ENCODE measurements at regions not wholly inside any gene's neighbourhood (a gene's known extent, or its start where the extent isn't known, plus 50 kb on each side); places are given as distances from the start of the nearest gene placed in this dataset.

- no peak overlapping the region for H3K4me2 ChIP-seq
- no peaks in the 10 kb centered on the region; a peak in 1 of 4 replicates for H3K4me1 ChIP-seq (ENCODE audit: control insufficient read depth in 1 of 2, insufficient read depth in 2 of 2, low read depth in 1 of 2, low read length in 1 of 2)
- no peaks in the 10 kb centered on the region for H3K27me3 ChIP-seq (ENCODE audit: insufficient read depth)
- TF ChIP-seq FOXJ3 (CRISPR knock-in tag; IDR thresholded peaks at IDR 0.05) (no peak), EP300 (IDR thresholded peaks at IDR 0.05; ENCODE audit: borderline replicate concordance in 1 of 2, low read depth in 1 of 2, low read length in 1 of 2) (no peak), JUND (IDR thresholded peaks at IDR 0.05) (no peak), SMC3 (IDR thresholded peaks at IDR 0.05; ENCODE audit: low read depth, low read length) (no peak), GATA2 (CRISPR knock-in tag; IDR thresholded peaks at IDR 0.05) (no peak), FOSL2 (IDR thresholded peaks at IDR 0.05; ENCODE audit: borderline replicate concordance, low read depth) (no peak), NFIC (IDR thresholded peaks at IDR 0.05; ENCODE audit: borderline replicate concordance) (no peak)
- H4K20me1 ChIP-seq (ENCODE audit: insufficient read depth), result no peaks in the 10 kb centered on the region
- CTCF ChIA-PET, result interaction anchor here (1.4 kb wide), 1 partner anchor 144 kb away, joined by 3 read pairs; no protein-coding TSS in a partner anchor
- no peaks in the 10 kb centered on the region for H3K36me3 ChIP-seq (replicated peaks in 1 of 2; ENCODE audit: control insufficient read depth in 1 of 2, insufficient read depth in 2 of 2, low read length in 1 of 2)
- no peak for DNase-seq
- no peaks in the 10 kb centered on the region for H3K9me3 ChIP-seq
- H3K79me2 ChIP-seq (ENCODE audit: insufficient read depth), result no peaks in the 10 kb centered on the region
- 71% methylated on average over 6 of the region's 6 CpGs for WGBS (ENCODE audit: low lambda C conversion rate)
- H3K4me3 ChIP-seq (ENCODE audit: low read depth in 2 of 2, low read length in 1 of 2), result no peak overlapping the region
- POLR2A ChIA-PET, result no interaction called here
- no peaks in the 10 kb centered on the region for H3F3A ChIP-seq (replicated peaks; ENCODE audit: insufficient read depth)
- H3K9ac ChIP-seq, result no peak overlapping the region
- no peak overlapping the region for H3K27ac ChIP-seq (ENCODE audit: low read depth in 2 of 2, low read length in 1 of 2)
- H2AFZ ChIP-seq (ENCODE audit: low read depth), result no peak overlapping the region
- no peaks in the 10 kb centered on the region for H3K9me2 ChIP-seq
Observed at GRCh38 chr3:194826594-194826993, 140.9 kb downstream of the FAM43A start.

GRCh38 chr3:194827486-194827885 lies 141.8 kb downstream of the FAM43A start:
- Histone ChIP-seq H3K27ac (ENCODE audit: low read depth in 2 of 2, low read length in 1 of 2) (no peak overlapping the region), H3K4me2 (no peak overlapping the region), H3K9me3 (no peaks in the 10 kb centered on the region), H3K27me3 (ENCODE audit: insufficient read depth) (no peaks in the 10 kb centered on the region), H3K79me2 (ENCODE audit: insufficient read depth) (no peaks in the 10 kb centered on the region), H3K4me3 (ENCODE audit: low read depth in 2 of 2, low read length in 1 of 2) (no peak overlapping the region), H3K9ac (no peak overlapping the region), H2AFZ (ENCODE audit: low read depth) (no peak overlapping the region), H4K20me1 (ENCODE audit: insufficient read depth) (no peaks in the 10 kb centered on the region), H3F3A (replicated peaks; ENCODE audit: insufficient read depth) (no peaks in the 10 kb centered on the region), H3K4me1 (ENCODE audit: control insufficient read depth in 1 of 2, insufficient read depth in 2 of 2, low read depth in 1 of 2, low read length in 1 of 2) (no peaks in the 10 kb centered on the region; a peak in 2 of 4 replicates), H3K36me3 (replicated peaks in 1 of 2; ENCODE audit: control insufficient read depth in 1 of 2, insufficient read depth in 2 of 2, low read length in 1 of 2) (no peaks in the 10 kb centered on the region), H3K9me2 (no peaks in the 10 kb centered on the region)
- CTCF ChIA-PET, result no interaction called here
- 26% methylated on average over 1 of the region's 1 CpG for WGBS (ENCODE audit: low lambda C conversion rate)
- DNase-seq, result no peak
- no peak for TF ChIP-seq CHD2 (IDR thresholded peaks at IDR 0.05; ENCODE audit: low read length, partially characterized antibody)
- no peak for TF ChIP-seq JUND (IDR thresholded peaks at IDR 0.05)
- TF ChIP-seq GATA2 (CRISPR knock-in tag; IDR thresholded peaks at IDR 0.05), result no peak
- no peak for TF ChIP-seq NFIC (IDR thresholded peaks at IDR 0.05; ENCODE audit: borderline replicate concordance)
- no peak for TF ChIP-seq MXI1 (IDR thresholded peaks at IDR 0.05; ENCODE audit: low read depth, low read length)
- no peak for TF ChIP-seq GABPA (IDR thresholded peaks at IDR 0.05; ENCODE audit: low read depth)
- TF ChIP-seq POLR2AphosphoS5 (IDR thresholded peaks at IDR 0.05; ENCODE audit: low read depth, low read length), result no peak
- TF ChIP-seq FOSL2 (IDR thresholded peaks at IDR 0.05; ENCODE audit: borderline replicate concordance, low read depth), result no peak
- no peak for TF ChIP-seq EP300 (IDR thresholded peaks at IDR 0.05; ENCODE audit: borderline replicate concordance in 1 of 2, low read depth in 1 of 2, low read length in 1 of 2)
- no peak for TF ChIP-seq ZBTB33 (IDR thresholded peaks at IDR 0.05; ENCODE audit: borderline replicate concordance, low read depth)
- no peak for TF ChIP-seq EZH2phosphoT487 (IDR thresholded peaks at IDR 0.05; ENCODE audit: borderline replicate concordance, low read depth)
- no peak for TF ChIP-seq TCF12 (IDR thresholded peaks at IDR 0.05)
- POLR2A ChIA-PET, result no interaction called here
